Astrocyte of the spinal cord (primary cell): ENCODE measurements at regions not wholly inside any gene's neighbourhood (a gene's known extent, or its start where the extent isn't known, plus 50 kb on each side); places are given as distances from the start of the nearest gene placed in this dataset.

Experiments used
- DNase-seq: peaks from one replicate; pipeline ENCODE4 v3.0.0; 2011; ENCODE audit warnings: low read depth, low spot score
- H3K4me3 ChIP-seq: 2 replicates; pipeline ENCODE4 v1.5.1; 2011; ENCODE audit warnings: low read depth, mild to moderate bottlenecking, low read length, moderate library complexity
- in situ Hi-C: cut with HindIII; loops from 2 replicates; pipeline ENCODE4 v1.10.0; 2017; ENCODE audit warnings: low sequenced_read_pairs
- TF ChIP-seq, protein P1 (sequence below): IDR thresholded peaks from 2 replicates; pipeline ENCODE4 v1.5.1; 2012; ENCODE audit warnings: low read depth, mild to moderate bottlenecking, low read length, inconsistent platforms

DNA sequence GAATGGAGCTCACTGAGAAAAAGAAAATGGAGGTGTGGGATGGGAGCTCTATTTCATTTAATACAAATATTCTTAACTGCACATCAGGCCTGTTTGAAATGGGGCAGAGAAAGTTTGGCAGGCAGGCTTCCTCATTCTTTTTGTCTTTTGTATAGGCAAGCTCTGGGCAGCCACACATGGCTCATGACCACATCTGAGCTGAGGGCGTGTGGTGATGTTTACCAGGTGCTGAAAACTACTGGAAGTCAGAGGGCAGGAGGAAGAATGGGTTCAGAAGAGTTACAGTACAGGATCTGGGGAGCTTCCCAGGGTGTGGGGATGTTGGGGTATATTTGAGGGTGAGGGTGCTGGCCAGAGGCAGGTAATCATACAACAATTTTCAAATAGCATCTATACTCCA is 66.3 kb upstream of the NAV2 start:
- no peak overlapping the region for H3K4me3 ChIP-seq
- in situ Hi-C loops: no loop called here
- DNase-seq: peak; percentile 30
- TF ChIP-seq, protein P1, sequence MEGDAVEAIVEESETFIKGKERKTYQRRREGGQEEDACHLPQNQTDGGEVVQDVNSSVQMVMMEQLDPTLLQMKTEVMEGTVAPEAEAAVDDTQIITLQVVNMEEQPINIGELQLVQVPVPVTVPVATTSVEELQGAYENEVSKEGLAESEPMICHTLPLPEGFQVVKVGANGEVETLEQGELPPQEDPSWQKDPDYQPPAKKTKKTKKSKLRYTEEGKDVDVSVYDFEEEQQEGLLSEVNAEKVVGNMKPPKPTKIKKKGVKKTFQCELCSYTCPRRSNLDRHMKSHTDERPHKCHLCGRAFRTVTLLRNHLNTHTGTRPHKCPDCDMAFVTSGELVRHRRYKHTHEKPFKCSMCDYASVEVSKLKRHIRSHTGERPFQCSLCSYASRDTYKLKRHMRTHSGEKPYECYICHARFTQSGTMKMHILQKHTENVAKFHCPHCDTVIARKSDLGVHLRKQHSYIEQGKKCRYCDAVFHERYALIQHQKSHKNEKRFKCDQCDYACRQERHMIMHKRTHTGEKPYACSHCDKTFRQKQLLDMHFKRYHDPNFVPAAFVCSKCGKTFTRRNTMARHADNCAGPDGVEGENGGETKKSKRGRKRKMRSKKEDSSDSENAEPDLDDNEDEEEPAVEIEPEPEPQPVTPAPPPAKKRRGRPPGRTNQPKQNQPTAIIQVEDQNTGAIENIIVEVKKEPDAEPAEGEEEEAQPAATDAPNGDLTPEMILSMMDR: no peak

DNA sequence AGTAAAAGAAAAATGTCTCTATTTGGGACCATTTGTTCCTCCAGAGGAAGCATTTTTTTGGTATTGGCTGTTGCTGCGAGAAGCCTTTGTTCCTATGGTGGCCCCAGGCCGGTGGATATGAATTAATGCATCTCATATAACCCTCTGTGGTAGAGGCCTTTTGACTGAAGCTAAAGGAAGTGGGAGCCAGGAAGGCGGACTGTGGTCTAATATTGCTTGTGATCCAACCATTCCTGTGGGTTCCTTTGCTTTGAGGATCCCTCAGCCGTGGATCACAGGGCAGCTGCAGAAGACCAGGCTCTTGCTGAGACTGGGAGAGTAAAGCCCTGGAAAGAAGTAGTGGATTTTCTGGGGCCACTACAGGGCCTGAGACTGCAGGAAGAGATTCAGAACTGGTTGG is 68.3 kb upstream of the NAV2 start:
- peak; percentile 82 for DNase-seq
- in situ Hi-C loops: no loop called here
- TF ChIP-seq, protein P1: no peak
- no peak overlapping the region for H3K4me3 ChIP-seq

DNA sequence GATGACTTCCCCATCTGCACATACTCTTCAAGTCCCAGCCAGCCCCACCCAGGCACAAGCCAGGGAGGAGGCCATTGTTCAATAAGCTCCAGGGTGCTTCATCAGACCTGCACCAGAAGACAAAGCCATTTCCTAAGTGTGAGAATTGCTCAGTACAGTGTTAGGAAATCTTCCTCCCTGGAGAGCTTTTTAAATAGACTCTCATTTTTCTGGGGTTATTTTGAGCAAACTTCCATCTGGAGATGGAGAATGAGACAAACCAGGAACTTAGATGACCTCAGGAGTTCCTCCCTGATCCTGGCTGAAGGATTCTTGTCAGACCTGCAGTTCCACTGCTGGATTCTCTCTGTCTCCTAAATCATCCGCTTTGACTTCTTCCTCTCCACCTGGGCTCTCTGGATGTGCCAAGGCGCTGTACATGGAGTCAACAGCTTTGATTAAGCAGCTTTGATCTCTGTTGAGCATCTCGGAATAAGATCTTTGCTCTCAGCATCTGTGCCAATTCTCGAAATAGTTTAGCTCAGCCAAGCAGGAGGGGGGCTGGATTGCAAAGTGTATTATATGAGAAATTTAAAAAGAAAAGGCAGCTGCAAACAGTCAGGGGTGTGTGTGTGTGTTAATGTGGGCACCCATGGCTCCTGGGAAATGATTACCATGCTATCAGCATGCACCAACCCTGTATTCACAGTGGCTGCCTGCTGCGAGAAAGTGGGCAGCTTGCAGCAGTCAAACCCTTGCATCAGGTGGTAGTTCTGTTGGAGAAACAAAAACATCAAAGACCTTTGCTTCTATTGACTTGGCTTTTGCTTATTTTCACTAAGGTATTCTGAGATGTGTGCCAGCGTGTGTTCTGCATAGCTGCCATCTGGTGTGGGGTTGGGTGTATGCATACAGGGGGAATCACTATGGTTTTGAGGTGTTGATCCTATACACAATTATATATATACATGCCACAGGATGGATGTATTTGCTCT is 70.2 kb upstream of the NAV2 start:
- no peak overlapping the region for H3K4me3 ChIP-seq
- DNase-seq: no peak
- TF ChIP-seq, protein P1: no peak
- in situ Hi-C loops: no loop called here

DNA sequence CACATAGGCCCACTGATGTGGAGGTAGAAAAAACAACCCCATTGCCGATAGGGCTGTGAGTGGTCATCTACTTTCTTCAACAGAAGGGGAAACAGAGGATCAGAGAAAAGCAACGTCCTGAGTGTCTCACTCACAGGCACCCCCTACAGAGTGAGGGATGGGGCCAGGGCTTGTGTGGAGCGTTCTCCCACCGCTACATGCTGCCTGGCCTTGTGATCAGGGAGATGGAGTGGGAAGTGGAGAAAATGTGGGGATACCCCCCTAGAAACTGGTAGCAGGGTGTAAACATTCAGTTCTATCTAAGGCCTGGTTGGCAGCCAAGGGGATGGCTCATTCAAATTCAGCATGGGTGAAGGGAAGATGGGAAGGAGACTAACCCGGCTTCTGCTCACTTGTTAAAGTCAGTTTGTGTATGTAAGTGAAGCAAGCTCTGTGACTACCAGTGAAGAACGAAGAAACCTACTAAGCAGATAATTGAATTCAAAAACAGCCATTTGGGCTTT is 73.0 kb upstream of the NAV2 start:
- in situ Hi-C loops: no loop called here
- no peak for DNase-seq
- H3K4me3 ChIP-seq: no peak overlapping the region
- TF ChIP-seq, protein P1: no peak

DNA sequence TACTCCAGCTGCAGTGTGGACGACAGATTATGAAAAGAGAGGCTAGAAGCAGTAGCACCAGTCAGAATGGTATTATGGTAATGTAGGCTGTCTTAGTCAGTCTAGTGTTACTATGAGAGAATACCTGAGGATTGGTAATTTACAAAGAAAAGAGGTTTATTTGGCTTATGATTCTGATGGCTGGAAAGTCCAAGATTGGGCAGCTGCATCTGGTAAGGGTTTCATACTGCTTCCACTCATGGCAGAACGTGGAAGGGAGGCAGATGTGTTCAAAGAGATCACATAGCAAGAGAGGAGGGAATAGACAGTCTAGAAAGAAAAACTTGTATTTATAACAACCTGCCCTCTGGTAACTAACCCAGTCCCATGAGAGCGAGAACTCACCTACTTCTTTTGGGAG is 77.3 kb upstream of the NAV2 start:
- no peak for DNase-seq
- TF ChIP-seq, protein P1: no peak
- no peak overlapping the region for H3K4me3 ChIP-seq
- in situ Hi-C loops: no loop called here

DNA sequence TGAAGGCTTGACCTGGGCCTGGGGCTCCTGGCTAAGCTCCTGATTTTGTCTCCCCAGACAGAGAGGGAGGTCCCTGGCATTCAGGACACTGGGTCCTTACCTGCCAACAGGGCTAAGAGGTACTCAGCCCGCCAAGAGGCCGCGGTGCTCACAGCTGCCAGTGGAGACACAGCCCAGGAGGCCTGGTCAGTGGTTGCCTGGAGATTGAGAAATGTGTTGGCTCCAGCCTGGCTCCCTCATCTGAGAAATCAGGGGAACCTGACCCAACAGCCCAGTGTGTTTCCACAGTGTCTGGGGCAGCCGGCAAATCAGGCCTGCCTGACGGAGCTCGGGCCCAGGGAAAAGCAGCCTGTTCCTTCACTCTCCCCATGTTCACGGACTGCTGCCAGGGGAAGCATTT is 79.4 kb upstream of the NAV2 start:
- TF ChIP-seq, protein P1: no peak
- H3K4me3 ChIP-seq: no peak overlapping the region
- in situ Hi-C loops: no loop called here
- DNase-seq: peak; percentile 31
